ENCODE measurements at regions not wholly inside any gene's neighbourhood (a gene's known extent, or its start where the extent isn't known, plus 50 kb on each side); places are given as distances from the start of the nearest gene placed in this dataset.
"Not testable (repeated sequence)": the region's sequence is repeated elsewhere in the genome, so short reads cannot be mapped to it uniquely, and the experiment has no call there.

GRCh38 chr17:63224644-63225043, 221.5 kb downstream of the CYB561 start:
- no peak for DNase-seq (ENCODE audit: extremely low read depth, low read depth)
- TF ChIP-seq CTCF (IDR thresholded peaks at IDR 0.05; ENCODE audit: low read depth, low read length), result no peak

DNA sequence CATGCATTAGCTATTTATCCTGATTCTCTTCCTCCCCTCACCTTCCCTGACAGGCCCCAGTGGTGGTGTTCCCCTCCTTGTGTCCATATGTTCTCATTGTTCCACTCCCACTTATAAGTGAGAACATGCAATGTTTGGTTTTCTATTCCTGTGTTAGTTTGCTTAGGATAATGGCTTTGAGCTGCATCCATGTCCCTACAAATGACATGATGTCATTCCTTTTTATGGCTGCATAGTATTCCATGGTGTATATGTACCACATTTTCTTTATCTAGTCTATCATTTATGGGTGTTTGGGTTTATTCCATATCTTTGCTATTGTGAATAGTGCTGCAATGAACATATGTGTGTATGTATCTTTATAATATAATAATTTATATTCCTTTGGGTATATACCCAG, 219.4 kb downstream of the CYB561 start:
- DNase-seq (ENCODE audit: extremely low read depth, low read depth), result not testable (repeated sequence)

DNA sequence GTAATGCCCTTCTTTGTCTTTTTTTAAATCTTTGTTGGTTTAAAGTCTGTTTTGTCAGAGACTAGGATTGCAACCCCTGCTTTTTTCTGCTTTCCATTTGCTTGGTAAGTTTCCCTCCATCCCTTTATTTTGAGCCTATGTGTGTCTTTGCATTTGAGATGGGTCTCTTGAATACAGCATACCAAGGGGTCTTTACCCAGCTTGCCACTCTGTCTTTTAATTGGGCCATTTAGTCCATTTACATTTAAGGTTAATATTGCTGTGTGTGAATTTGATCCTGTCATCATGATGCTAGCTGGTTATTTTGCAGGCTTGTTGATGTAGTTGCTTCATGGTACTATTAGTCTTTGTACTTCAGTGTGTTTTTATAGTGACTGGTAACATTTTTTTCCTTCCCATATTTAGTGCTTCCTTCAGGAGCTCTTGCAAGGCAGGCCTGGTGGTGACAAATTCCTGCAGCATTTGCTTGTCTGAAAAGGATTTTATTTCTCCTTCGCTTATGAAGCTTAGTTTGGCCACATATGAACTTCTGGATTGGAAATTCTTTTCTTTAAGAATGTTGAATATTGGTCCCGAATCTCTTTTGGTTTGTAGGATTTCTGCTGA, 215.0 kb downstream of the CYB561 start:
- DNase-seq (ENCODE audit: extremely low read depth, low read depth), result not testable (repeated sequence)

DNA sequence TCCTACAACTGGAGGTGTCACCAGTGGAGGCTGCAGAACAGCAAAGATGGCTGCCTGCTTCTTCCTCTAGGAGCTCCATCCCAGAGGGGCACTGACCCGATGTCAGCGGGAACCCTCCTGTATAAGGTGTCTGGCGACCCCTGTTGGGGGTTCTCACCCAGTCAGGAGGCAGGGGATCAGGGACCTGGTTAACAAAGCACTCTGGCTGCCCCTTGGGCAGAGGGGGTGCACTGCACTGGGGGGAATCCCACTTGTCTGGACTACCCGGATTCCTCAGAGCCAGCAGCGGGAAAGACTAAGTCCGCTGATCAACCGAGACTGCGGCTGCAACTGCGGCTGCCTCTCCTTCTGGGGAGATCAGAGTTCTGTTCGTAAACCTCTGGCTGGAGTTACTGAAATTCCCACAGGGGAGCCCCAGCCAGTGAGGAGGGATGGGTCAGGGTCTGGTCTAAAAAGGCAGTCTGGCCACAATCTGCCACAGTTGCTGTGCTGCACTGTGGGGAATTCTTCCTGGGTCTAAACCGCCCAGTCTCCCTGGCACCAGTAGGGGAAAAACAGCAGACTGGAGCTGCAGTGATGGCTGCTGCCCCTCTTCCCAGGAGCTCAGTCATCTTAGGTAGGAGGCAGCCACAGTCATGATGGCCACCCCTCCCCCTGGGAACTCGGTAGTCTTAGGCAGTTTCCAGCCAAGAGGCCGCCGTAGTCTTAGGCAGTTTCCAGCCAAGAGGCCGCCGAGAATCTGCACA, 213.4 kb downstream of the CYB561 start:
- TF ChIP-seq CTCF (IDR thresholded peaks at IDR 0.05; ENCODE audit: low read depth, low read length), result no peak
- no peak for DNase-seq (ENCODE audit: extremely low read depth, low read depth)

DNA sequence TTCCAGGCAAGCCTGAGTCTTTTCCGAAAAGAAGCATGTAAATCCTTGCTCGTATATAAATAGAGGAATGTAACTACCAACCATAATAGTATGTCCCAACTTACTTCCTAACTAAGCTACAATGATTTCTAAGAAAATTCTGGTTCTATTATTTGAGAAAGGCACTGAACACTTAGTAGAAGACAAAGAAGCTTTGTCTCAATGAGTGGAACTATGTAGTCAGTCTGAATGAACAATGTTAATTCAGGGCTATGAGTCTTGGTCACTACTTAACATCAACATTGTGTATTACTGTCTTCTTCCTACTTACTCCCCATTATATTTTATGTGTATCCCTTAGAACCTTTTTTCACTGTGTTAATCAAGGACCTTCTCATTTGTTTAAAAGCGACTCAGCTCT, 206.0 kb downstream of the CYB561 start:
- TF ChIP-seq CTCF (IDR thresholded peaks at IDR 0.05; ENCODE audit: low read depth, low read length), result no peak
- DNase-seq (ENCODE audit: extremely low read depth, low read depth), result no peak

DNA sequence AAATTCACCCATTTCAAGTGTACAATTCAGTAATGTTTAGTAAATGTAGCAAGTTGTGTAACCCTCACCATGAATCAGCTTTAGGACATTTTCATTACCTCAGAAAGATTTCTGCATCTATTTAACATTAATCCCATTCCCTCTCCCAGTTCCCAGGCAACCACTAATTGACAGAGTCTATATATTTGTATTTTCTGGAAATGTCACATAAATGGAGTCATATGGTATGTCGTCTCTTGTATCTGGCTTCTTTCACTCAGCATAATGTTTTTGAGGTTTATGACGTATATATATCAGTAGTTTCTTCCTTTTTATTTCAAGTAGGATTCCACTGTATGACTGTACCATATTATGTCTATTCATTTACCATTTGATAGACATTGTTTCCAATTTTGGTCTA, 199.8 kb downstream of the CYB561 start:
- TF ChIP-seq CTCF (IDR thresholded peaks at IDR 0.05; ENCODE audit: low read depth, low read length), result no peak
- DNase-seq (ENCODE audit: extremely low read depth, low read depth), result no peak

DNA sequence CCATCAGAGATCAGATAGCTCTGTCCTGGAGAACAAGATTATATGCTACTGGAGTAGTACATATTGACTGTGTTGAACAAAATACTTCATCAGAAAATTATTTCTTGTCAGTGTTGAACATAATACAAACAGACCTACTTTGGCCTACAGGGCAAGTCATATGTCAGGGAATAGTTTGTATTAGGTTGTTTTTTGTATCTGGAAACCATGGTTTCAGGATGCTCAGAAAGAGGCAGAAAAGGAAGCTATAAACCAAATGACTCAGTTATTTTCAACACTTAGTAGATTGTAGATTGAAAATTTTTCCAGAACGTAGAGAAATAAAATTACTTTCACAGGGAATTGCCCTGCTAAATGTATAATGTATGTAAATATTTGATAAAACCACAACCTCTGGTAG, 198.4 kb downstream of the CYB561 start:
- TF ChIP-seq CTCF (IDR thresholded peaks at IDR 0.05; ENCODE audit: low read depth, low read length), result no peak
- DNase-seq (ENCODE audit: extremely low read depth, low read depth), result no peak

DNA sequence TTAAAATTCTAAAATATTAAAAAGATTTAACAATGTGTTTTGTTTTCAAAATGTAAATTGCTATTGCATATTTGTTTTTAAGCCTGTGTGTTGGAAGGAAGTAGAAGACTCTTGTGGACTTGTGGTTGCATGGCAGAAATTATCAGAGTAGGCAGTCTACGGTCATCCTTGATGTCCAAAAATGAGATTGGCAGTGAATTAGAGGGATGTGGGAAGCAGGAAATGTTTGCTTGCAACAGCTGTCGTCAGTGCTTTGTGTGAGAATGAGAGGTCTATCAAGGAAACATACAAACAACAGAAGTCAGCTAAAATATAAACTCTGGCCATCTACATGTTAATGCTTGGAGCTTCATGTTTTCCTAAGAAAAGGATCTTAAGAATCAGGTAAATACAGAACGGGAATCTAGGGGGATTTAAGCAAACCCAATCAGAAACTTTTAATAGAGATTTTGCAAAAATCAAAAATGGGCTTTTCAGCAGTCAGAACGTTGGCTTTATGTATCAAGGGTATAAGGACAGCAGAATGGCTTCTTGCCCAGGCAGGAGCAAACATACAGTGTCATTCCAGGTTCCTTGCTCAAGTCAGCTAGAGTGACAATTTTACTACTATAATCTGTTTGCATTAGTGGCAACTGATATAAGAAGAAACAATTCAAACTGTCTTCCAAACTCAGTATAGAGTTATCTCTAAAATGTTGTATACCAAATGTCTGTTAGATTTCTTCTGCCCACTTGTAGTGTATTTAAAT, 196.7 kb downstream of the CYB561 start:
- no peak for TF ChIP-seq CTCF (IDR thresholded peaks at IDR 0.05; ENCODE audit: low read depth, low read length)
- no peak for DNase-seq (ENCODE audit: extremely low read depth, low read depth)

All from AG09319 (cell line).